CD14-positive monocyte (primary cell): ENCODE measurements at regions not wholly inside any gene's neighbourhood (a gene's known extent, or its start where the extent isn't known, plus 50 kb on each side); places are given as distances from the start of the nearest gene placed in this dataset.

ENCODE experiments used
- DNase-seq, 3 donors: peaks; one replicate each; pipeline ENCODE4 v3.0.0-alpha.2; 2011 to 2022
- H2AFZ ChIP-seq: 2 replicates; pipeline ENCODE4 v1.6.0; 2012; ENCODE audit warnings: mild to moderate bottlenecking, low read depth, low read length, inconsistent platforms; ENCODE audit not compliant: insufficient read depth, poor library complexity, severe bottlenecking
- H3K27ac ChIP-seq, 2 donors: 1 replicate in 1 of 2; 2 replicates in 1 of 2; pipeline ENCODE4 v1.5.1; 2012 to 2013; ENCODE audit warnings: low read length in 2 of 2, control low read depth in 1 of 2, inconsistent platforms in 1 of 2, low read depth in 1 of 2, mild to moderate bottlenecking in 1 of 2
- H3K27me3 ChIP-seq, 2 donors: one replicate each; pipeline versions ENCODE4 v1.6.0 to v1.6.1; 2011 to 2013; ENCODE audit warnings: low read length in 2 of 2; ENCODE audit not compliant: control insufficient read depth in 2 of 2, insufficient read depth in 2 of 2
- H3K36me3 ChIP-seq, 2 donors: replicated peaks in 1 of 2; 1 replicate in 1 of 2; 2 replicates in 1 of 2; pipeline versions ENCODE4 v1.5.1 to v1.6.1; 2012 to 2013; ENCODE audit warnings: low read length in 2 of 2, control low read depth in 1 of 2, inconsistent platforms in 1 of 2, mild to moderate bottlenecking in 1 of 2; ENCODE audit not compliant: insufficient read depth in 2 of 2, control insufficient read depth in 1 of 2
- H3K4me1 ChIP-seq, 2 donors: 1 replicate in 1 of 2; 2 replicates in 1 of 2; pipeline versions ENCODE4 v1.5.1 to v1.6.1; 2012 to 2013; ENCODE audit warnings: low read length in 2 of 2, control low read depth in 1 of 2, inconsistent platforms in 1 of 2, mild to moderate bottlenecking in 1 of 2, moderate library complexity in 1 of 2; ENCODE audit not compliant: insufficient read depth in 2 of 2, control insufficient read depth in 1 of 2
- H3K4me2 ChIP-seq: replicated peaks from 2 replicates; pipeline ENCODE3; 2012; ENCODE audit warnings: low read length, moderate library complexity, mild to moderate bottlenecking; ENCODE audit not compliant: poor library complexity, severe bottlenecking; ENCODE audit errors: extremely low read depth
- H3K4me3 ChIP-seq, 3 experiments: fragments of 200-600 bp in 1 of 3; sonication (generic) in 1 of 3; replicated peaks in 1 of 3; 1 replicate in 2 of 3; 2 replicates in 1 of 3; pipeline ENCODE4 v1.5.1; 2011 to 2013; ENCODE audit warnings: low read length in 3 of 3, mild to moderate bottlenecking in 3 of 3, control low read depth in 2 of 3, low read depth in 2 of 3, inconsistent platforms in 1 of 3, moderate library complexity in 1 of 3
- H3K79me2 ChIP-seq: 2 replicates; pipeline ENCODE4 v1.6.0; 2012; ENCODE audit warnings: mild to moderate bottlenecking, control low read depth, inconsistent platforms, low read length, moderate library complexity; ENCODE audit not compliant: insufficient read depth
- H3K9ac ChIP-seq: 2 replicates; pipeline ENCODE4 v1.6.0; 2017; ENCODE audit warnings: low read length, mild to moderate bottlenecking; ENCODE audit not compliant: insufficient read depth, poor library complexity, severe bottlenecking
- H3K9me3 ChIP-seq, 2 donors: replicated peaks in 1 of 2; 1 replicate in 1 of 2; 2 replicates in 1 of 2; pipeline versions ENCODE4 v1.5.1 to v1.6.1; 2012 to 2013; ENCODE audit warnings: low read length in 2 of 2, control low read depth in 1 of 2; ENCODE audit not compliant: control insufficient read depth in 1 of 2, insufficient read depth in 1 of 2
- H4K20me1 ChIP-seq: 2 replicates; pipeline ENCODE4 v1.6.0; 2012; ENCODE audit warnings: mild to moderate bottlenecking, low read length, control low read depth, moderate library complexity; ENCODE audit not compliant: insufficient read depth
- H3K27ac Mint-ChIP-seq, 7 donors: one replicate each; pipeline ENCODE4 v1.8.0; 2020; ENCODE audit warnings: mild to moderate bottlenecking in 7 of 7, mixed read lengths in 7 of 7, moderate library complexity in 6 of 7, inconsistent platforms in 2 of 7
- H3K27me3 Mint-ChIP-seq, 3 donors: one replicate each; pipeline ENCODE4 v1.8.0; 2021 to 2022; ENCODE audit warnings: low read depth in 3 of 3, mild to moderate bottlenecking in 3 of 3, mixed read lengths in 3 of 3, moderate library complexity in 3 of 3, inconsistent platforms in 1 of 3
- H3K36me3 Mint-ChIP-seq, 2 donors: one replicate each; pipeline ENCODE4 v1.8.0; 2020; ENCODE audit warnings: mixed read lengths in 2 of 2, inconsistent platforms in 1 of 2, mild to moderate bottlenecking in 1 of 2
- H3K4me1 Mint-ChIP-seq: one replicate; pipeline ENCODE4 v1.8.0; 2020; ENCODE audit warnings: mild to moderate bottlenecking, mixed read lengths
- H3K4me3 Mint-ChIP-seq, 2 donors: one replicate each; pipeline ENCODE4 v1.8.0; 2020; ENCODE audit warnings: mild to moderate bottlenecking in 2 of 2, mixed read lengths in 2 of 2, moderate library complexity in 1 of 2
- H3K9me3 Mint-ChIP-seq, 7 donors: one replicate each; pipeline ENCODE4 v1.8.0; 2020 to 2022; ENCODE audit warnings: mixed read lengths in 7 of 7, mild to moderate bottlenecking in 6 of 7, moderate library complexity in 6 of 7, inconsistent platforms in 2 of 7
- CTCF ChIP-seq: fragments of 200-600 bp; IDR thresholded peaks from one replicate; pipeline ENCODE4 v1.8.0; 2022; ENCODE audit warnings: antibody characterized with exemption, mild to moderate bottlenecking
- WGBS: methylation state at CpG from one replicate; pipeline ENCODE4 v1.1.5; 2013; ENCODE audit warnings: missing lambda C conversion rate; ENCODE audit not compliant: insufficient coverage; 5-methylcytosine and 5-hydroxymethylcytosine counted together
- intact Hi-C, 2 donors: fragments of 100-400 bp; cut with micrococcal nuclease; formaldehyde crosslinking; loops; one replicate each; pipeline versions ENCODE4 v1.15.0 to v1.15.1; 2023

- H4K20me1 ChIP-seq = no peaks in the 10 kb centered on the region
- H3K9me3 ChIP-seq = no peaks in the 10 kb centered on the region
- Mint-ChIP-seq H3K27me3 (no peaks in the 10 kb centered on the region), H3K27ac (peak overlapping the region; percentile 78 to 90 (median 84)), H3K4me3 (peak overlapping the region in 1 of 2 donors; percentile 77), H3K4me1 (peaks cover 41% of the 10 kb centered on the region), H3K9me3 (peaks cover 0 to 1% (median 0%) of the 10 kb centered on the region in 7 donors), H3K36me3 (no peaks in the 10 kb centered on the region)
- peaks cover 40 to 44% of the 10 kb centered on the region in 2 donors for H3K4me1 ChIP-seq
- H3K9ac ChIP-seq = no peak overlapping the region
- H3K27me3 ChIP-seq = no peaks in the 10 kb centered on the region
- H3K36me3 ChIP-seq = no peaks in the 10 kb centered on the region
- peak overlapping the region in 1 of 3 experiments; percentile 37 for H3K4me3 ChIP-seq
- peak; percentile 4 to 51 (median 29) for DNase-seq
- H3K27ac ChIP-seq = peak overlapping the region in 1 of 2 donors; percentile 71
- WGBS = no CpG with 5 or more reads among the region's 3 CpGs
- intact Hi-C loops = no loop called here
- TF ChIP-seq CTCF = no peak
- H2AFZ ChIP-seq = no peak overlapping the region
- no peaks in the 10 kb centered on the region for H3K79me2 ChIP-seq
- peak overlapping the region; percentile 43 for H3K4me2 ChIP-seq
Measured at GRCh38 chr1:82227306-82228095, 426.8 kb downstream of the ADGRL2 start.

- Histone ChIP-seq H3K4me1 (peaks cover 40 to 44% of the 10 kb centered on the region in 2 donors), H3K36me3 (no peaks in the 10 kb centered on the region), H3K4me2 (peak overlapping the region; percentile 72), H3K79me2 (no peaks in the 10 kb centered on the region), H3K27me3 (no peaks in the 10 kb centered on the region), H3K9me3 (no peaks in the 10 kb centered on the region), H4K20me1 (no peaks in the 10 kb centered on the region), H3K9ac (no peak overlapping the region), H3K27ac (peak overlapping the region in 1 of 2 donors; percentile 96), H3K4me3 (peak overlapping the region in 1 of 3 experiments; percentile 62), H2AFZ (no peak overlapping the region)
- TF ChIP-seq CTCF = no peak
- Mint-ChIP-seq H3K4me1 (peaks cover 41% of the 10 kb centered on the region), H3K27ac (peak overlapping the region; percentile 86 to 94 (median 91)), H3K4me3 (peak overlapping the region in 1 of 2 donors; percentile 56), H3K9me3 (peaks cover 0 to 3% (median 0%) of the 10 kb centered on the region in 7 donors), H3K36me3 (no peaks in the 10 kb centered on the region), H3K27me3 (no peaks in the 10 kb centered on the region)
- intact Hi-C loops = no loop called here
- DNase-seq = peak in 1 of 3 donors; percentile 48
- WGBS = no CpG with 5 or more reads among the region's 1 CpG
Measured at GRCh38 chr1:82226186-82226505, 425.4 kb downstream of the ADGRL2 start.
